H9 (cell line): ENCODE measurements at regions not wholly inside any gene's neighbourhood (a gene's known extent, or its start where the extent isn't known, plus 50 kb on each side); places are given as distances from the start of the nearest gene placed in this dataset.

Experiments used
- DNase-seq: peaks from one replicate; pipeline ENCODE4 v3.0.0-alpha.2; 2017
- H2AFZ ChIP-seq: one replicate; pipeline ENCODE4 v1.6.1; 2013; ENCODE audit warnings: mild to moderate bottlenecking, low read length, control low read depth, moderate library complexity
- H2AK5ac ChIP-seq: 2 replicates; pipeline ENCODE4 v1.6.1; 2013; ENCODE audit warnings: low read length, control low read depth, mixed read lengths; ENCODE audit not compliant: insufficient read length
- H2BK120ac ChIP-seq: one replicate; pipeline ENCODE4 v1.6.1; 2013; ENCODE audit warnings: low read depth, mild to moderate bottlenecking, low read length, control low read depth, inconsistent platforms; ENCODE audit not compliant: poor library complexity, severe bottlenecking
- H2BK12ac ChIP-seq: 2 replicates; pipeline ENCODE4 v1.6.1; 2013; ENCODE audit warnings: low read length, control low read depth, mixed read lengths, low read depth; ENCODE audit not compliant: insufficient read length
- H2BK15ac ChIP-seq: 2 replicates; pipeline ENCODE4 v1.6.1; 2013; ENCODE audit warnings: low read depth, low read length, control low read depth
- H2BK20ac ChIP-seq: one replicate; pipeline ENCODE4 v1.6.1; 2013; ENCODE audit warnings: low read depth, mild to moderate bottlenecking, low read length, control low read depth, inconsistent platforms; ENCODE audit not compliant: poor library complexity, severe bottlenecking
- H2BK5ac ChIP-seq: 2 replicates; pipeline ENCODE4 v1.6.1; 2013; ENCODE audit warnings: low read length, control low read depth, mixed read lengths; ENCODE audit not compliant: insufficient read length
- H3K14ac ChIP-seq: 2 replicates; pipeline ENCODE4 v1.6.1; 2013; ENCODE audit warnings: low read length, control low read depth; ENCODE audit not compliant: insufficient read depth
- H3K18ac ChIP-seq: 2 replicates; pipeline ENCODE4 v1.6.1; 2013; ENCODE audit warnings: low read depth, mild to moderate bottlenecking, mixed read lengths, low read length, control low read depth; ENCODE audit not compliant: insufficient read length
- H3K23ac ChIP-seq: 2 replicates; pipeline ENCODE4 v1.6.1; 2013; ENCODE audit warnings: low read length, control low read depth, mixed read lengths, low read depth; ENCODE audit not compliant: insufficient read length
- H3K23me2 ChIP-seq: 2 replicates; pipeline ENCODE4 v1.6.1; 2013; ENCODE audit warnings: low read depth, mild to moderate bottlenecking, mixed read lengths, low read length, control low read depth; ENCODE audit not compliant: insufficient read length, poor library complexity, severe bottlenecking
- H3K27ac ChIP-seq: 2 replicates; pipeline ENCODE4 v1.5.1; 2013; ENCODE audit warnings: low read length, control low read depth, mixed read lengths, low read depth; ENCODE audit not compliant: insufficient read length
- H3K27me3 ChIP-seq: 2 replicates; pipeline ENCODE4 v1.6.1; 2013; ENCODE audit warnings: low read length, control low read depth, inconsistent platforms; ENCODE audit not compliant: insufficient read depth
- H3K4ac ChIP-seq: 2 replicates; pipeline ENCODE4 v1.6.1; 2013; ENCODE audit warnings: low read depth, mild to moderate bottlenecking, control low read depth, inconsistent platforms, low read length, moderate library complexity
- H3K4me1 ChIP-seq: 2 replicates; pipeline ENCODE4 v1.6.1; 2013; ENCODE audit warnings: low read length, control low read depth, inconsistent platforms; ENCODE audit not compliant: insufficient read depth
- H3K4me2 ChIP-seq: 2 replicates; pipeline ENCODE4 v1.6.1; 2013; ENCODE audit warnings: low read length, control low read depth, mixed read lengths; ENCODE audit not compliant: insufficient read length, insufficient read depth
- H3K56ac ChIP-seq: 2 replicates; pipeline ENCODE4 v1.6.1; 2013; ENCODE audit warnings: low read depth, mild to moderate bottlenecking, mixed read lengths, low read length, control low read depth; ENCODE audit not compliant: insufficient read length
- H3K79me1 ChIP-seq: 2 replicates; pipeline ENCODE4 v1.6.1; 2013; ENCODE audit warnings: low read depth, mild to moderate bottlenecking, moderate library complexity, low read length, control low read depth, inconsistent platforms; ENCODE audit not compliant: insufficient read depth, poor library complexity, severe bottlenecking
- H3K79me2 ChIP-seq: 2 replicates; pipeline ENCODE4 v1.6.1; 2013; ENCODE audit warnings: low read length, control low read depth, inconsistent platforms; ENCODE audit not compliant: insufficient read depth
- H3K9ac ChIP-seq: 2 replicates; pipeline ENCODE4 v1.6.1; 2013; ENCODE audit warnings: low read length, control low read depth, mixed read lengths; ENCODE audit not compliant: insufficient read length; ENCODE audit errors: extremely low read depth
- H3K9me3 ChIP-seq: one replicate; pipeline ENCODE4 v1.6.1; 2013; ENCODE audit warnings: low read depth, low read length, inconsistent platforms; ENCODE audit not compliant: control insufficient read depth
- H3T11ph ChIP-seq: one replicate; pipeline ENCODE4 v1.6.1; 2013; ENCODE audit warnings: mild to moderate bottlenecking, low read length, control low read depth, inconsistent platforms
- H4K20me1 ChIP-seq: one replicate; pipeline ENCODE4 v1.6.1; 2013; ENCODE audit not compliant: control insufficient read depth, insufficient read length, insufficient read depth
- H4K5ac ChIP-seq: 2 replicates; pipeline ENCODE4 v1.6.1; 2013; ENCODE audit warnings: low read depth, mild to moderate bottlenecking, mixed read lengths, low read length, control low read depth; ENCODE audit not compliant: insufficient read length
- H4K8ac ChIP-seq: replicated peaks from 2 replicates; pipeline ENCODE4 v1.6.1; 2013; ENCODE audit warnings: low read length, control low read depth, mixed read lengths, low read depth; ENCODE audit not compliant: insufficient read length
- H4K91ac ChIP-seq: 2 replicates; pipeline ENCODE4 v1.6.1; 2013; ENCODE audit warnings: low read depth, mild to moderate bottlenecking, moderate library complexity, mixed read lengths, low read length, control low read depth; ENCODE audit not compliant: insufficient read length
- H3K27ac Mint-ChIP-seq, 3 experiments: 2 replicates in 2 of 3; 3 replicates in 1 of 3; pipeline ENCODE4 v1.8.0; 2020 to 2021; ENCODE audit warnings: mixed read lengths in 3 of 3, mild to moderate bottlenecking in 1 of 3, moderate library complexity in 1 of 3
- H3K27me3 Mint-ChIP-seq: 2 replicates; pipeline ENCODE4 v1.8.0; 2021; ENCODE audit warnings: low read depth, mild to moderate bottlenecking, moderate library complexity, mixed read lengths
- H3K36me3 Mint-ChIP-seq, 3 experiments: 2 replicates in 2 of 3; 3 replicates in 1 of 3; pipeline ENCODE4 v1.8.0; 2020 to 2021; ENCODE audit warnings: low read depth in 3 of 3, mixed read lengths in 3 of 3; ENCODE audit not compliant: insufficient read depth in 1 of 3
- H3K4me1 Mint-ChIP-seq, 2 experiments: 2 replicates each; pipeline ENCODE4 v1.8.0; 2020; ENCODE audit warnings: mixed read lengths in 2 of 2
- H3K4me3 Mint-ChIP-seq, 2 experiments: 2 replicates in 1 of 2; 3 replicates in 1 of 2; pipeline ENCODE4 v1.8.0; 2020 to 2021; ENCODE audit warnings: mild to moderate bottlenecking in 2 of 2, mixed read lengths in 2 of 2, moderate library complexity in 1 of 2
- H3K9me3 Mint-ChIP-seq, 2 experiments: 2 replicates in 1 of 2; 3 replicates in 1 of 2; pipeline ENCODE4 v1.8.0; 2020; ENCODE audit warnings: mild to moderate bottlenecking in 2 of 2, mixed read lengths in 2 of 2, moderate library complexity in 1 of 2
- WGBS: extraction: QIAGEN DNeasy Blood & Tissue Kit; methylation state at CpG from one replicate; pipeline ENCODE4 v1.1.7; 2013; ENCODE audit warnings: missing lambda C conversion rate, low lambda C conversion rate, mixed read lengths; ENCODE audit not compliant: insufficient read length; ENCODE audit errors: extremely low coverage; 5-methylcytosine and 5-hydroxymethylcytosine counted together
- TF ChIP-seq, protein P1 (sequence below): fragments of 200-600 bp; sonication (generic); conservative IDR thresholded peaks from 3 replicates; pipeline ENCODE4 v1.8.0; 2021; ENCODE audit warnings: antibody characterized with exemption, mild to moderate bottlenecking

DNA sequence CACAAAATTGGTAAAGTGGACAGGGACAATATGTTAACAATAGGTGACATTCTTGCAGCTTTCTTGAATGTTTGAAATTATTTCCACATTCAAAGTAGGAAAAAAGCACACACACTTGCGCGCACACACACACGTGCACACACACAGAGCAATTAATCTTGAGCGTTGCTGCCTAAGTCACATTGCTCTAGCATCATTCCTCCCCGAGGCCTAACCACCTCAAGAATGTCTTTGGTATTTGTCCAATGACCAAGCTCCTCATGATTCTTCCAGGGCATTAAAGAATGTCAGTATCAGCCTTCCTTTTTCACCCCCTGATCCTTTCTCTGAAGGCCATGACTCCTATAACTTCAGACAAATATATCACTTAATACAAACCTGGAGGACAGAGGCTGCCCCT lies 198.1 kb downstream of the NPR3 start:
- no peak for DNase-seq
- peaks cover 4 to 9% of the 10 kb centered on the region in 2 experiments for H3K9me3 Mint-ChIP-seq
- Histone ChIP-seq H4K20me1 (no peaks in the 10 kb centered on the region), H3K9ac (no peak overlapping the region), H2BK120ac (no peak overlapping the region), H2BK12ac (no peak overlapping the region), H3T11ph (no peak overlapping the region), H3K23ac (no peak overlapping the region), H4K8ac (no peak overlapping the region), H2AK5ac (no peak overlapping the region), H3K4me2 (no peak overlapping the region), H2BK5ac (no peak overlapping the region), H3K9me3 (no peaks in the 10 kb centered on the region), H3K4ac (no peak overlapping the region), H4K5ac (no peak overlapping the region), H3K18ac (no peak overlapping the region), H4K91ac (no peak overlapping the region), H3K56ac (no peak overlapping the region), H3K27me3 (no peaks in the 10 kb centered on the region), H3K79me1 (no peaks in the 10 kb centered on the region), H2BK15ac (no peak overlapping the region), H2AFZ (no peak overlapping the region), H3K79me2 (no peaks in the 10 kb centered on the region), H3K4me1 (no peaks in the 10 kb centered on the region), H3K14ac (no peak overlapping the region), H3K27ac (no peak overlapping the region), H2BK20ac (no peak overlapping the region), H3K23me2 (no peaks in the 10 kb centered on the region)
- H3K27ac Mint-ChIP-seq: no peak overlapping the region
- no peaks in the 10 kb centered on the region; the same call in 1 of the 2 replicates for H3K27me3 Mint-ChIP-seq
- no peak overlapping the region for H3K4me3 Mint-ChIP-seq
- H3K4me1 Mint-ChIP-seq: no peaks in the 10 kb centered on the region; a peak in 1 of 4 replicates
- peaks cover 0 to 2% (median 0%) of the 10 kb centered on the region in 3 experiments; a peak in 2 of 7 replicates for H3K36me3 Mint-ChIP-seq
- no CpG with 5 or more reads among the region's 5 CpGs for WGBS
- TF ChIP-seq, protein P1, sequence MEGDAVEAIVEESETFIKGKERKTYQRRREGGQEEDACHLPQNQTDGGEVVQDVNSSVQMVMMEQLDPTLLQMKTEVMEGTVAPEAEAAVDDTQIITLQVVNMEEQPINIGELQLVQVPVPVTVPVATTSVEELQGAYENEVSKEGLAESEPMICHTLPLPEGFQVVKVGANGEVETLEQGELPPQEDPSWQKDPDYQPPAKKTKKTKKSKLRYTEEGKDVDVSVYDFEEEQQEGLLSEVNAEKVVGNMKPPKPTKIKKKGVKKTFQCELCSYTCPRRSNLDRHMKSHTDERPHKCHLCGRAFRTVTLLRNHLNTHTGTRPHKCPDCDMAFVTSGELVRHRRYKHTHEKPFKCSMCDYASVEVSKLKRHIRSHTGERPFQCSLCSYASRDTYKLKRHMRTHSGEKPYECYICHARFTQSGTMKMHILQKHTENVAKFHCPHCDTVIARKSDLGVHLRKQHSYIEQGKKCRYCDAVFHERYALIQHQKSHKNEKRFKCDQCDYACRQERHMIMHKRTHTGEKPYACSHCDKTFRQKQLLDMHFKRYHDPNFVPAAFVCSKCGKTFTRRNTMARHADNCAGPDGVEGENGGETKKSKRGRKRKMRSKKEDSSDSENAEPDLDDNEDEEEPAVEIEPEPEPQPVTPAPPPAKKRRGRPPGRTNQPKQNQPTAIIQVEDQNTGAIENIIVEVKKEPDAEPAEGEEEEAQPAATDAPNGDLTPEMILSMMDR: no peak
